Adipose tissue (tissue), 3 donors: ENCODE measurements at regions not wholly inside any gene's neighbourhood (a gene's known extent, or its start where the extent isn't known, plus 50 kb on each side); places are given as distances from the start of the nearest gene placed in this dataset.

Source experiments
- H3K27ac ChIP-seq: one replicate; pipeline ENCODE4 v1.5.1; 2013; ENCODE audit warnings: low read depth, low read length
- WGBS, 3 donors: extraction: QIAGEN DNeasy Blood & Tissue Kit; methylation state at CpG; one replicate each; pipeline ENCODE4 v1.1.7; 2013; 5-methylcytosine and 5-hydroxymethylcytosine counted together
- donor health status: healthy with polysubstance abuse.
- donor health status: Bipolar disorder and iron deficiency.
- donor health status: healthy.

GRCh38 chr2:64296695-64297346 lies 152.6 kb upstream of the PELI1 start:
- WGBS, 3 donors: 72 to 93% (median 90%) methylated on average over 8 of the region's 8 CpGs
- H3K27ac ChIP-seq: no peak overlapping the region

- 72 to 86% (median 74%) methylated on average over 2 of the region's 2 CpGs for WGBS, 3 donors
- no peak overlapping the region for H3K27ac ChIP-seq
These were observed 153.9 kb upstream of the PELI1 start for GRCh38 chr2:64298161-64298560.

DNA sequence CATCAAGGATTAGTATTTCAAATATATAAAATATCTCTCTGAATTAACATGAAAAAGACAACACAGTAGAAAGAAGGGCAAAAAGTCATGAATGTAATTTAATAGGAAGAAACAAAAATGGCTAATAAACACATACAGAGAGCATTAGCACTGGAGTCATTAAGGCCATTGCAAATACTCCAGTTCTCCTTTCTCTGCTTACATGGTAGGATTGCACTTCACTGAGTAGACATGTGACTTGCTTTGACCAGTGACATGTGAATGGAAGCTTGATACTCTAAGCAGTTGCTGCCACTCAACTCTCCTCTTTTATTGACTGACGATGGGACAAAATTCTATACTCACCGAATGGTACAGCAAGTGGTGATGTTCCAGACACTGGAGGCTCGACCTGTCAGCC lies 153.9 kb upstream of the LGALSL start:
- H3K27ac ChIP-seq: no peak overlapping the region
- 89 to 95% (median 92%) methylated on average over 3 of the region's 3 CpGs for WGBS, 3 donors

- 92 to 95% (median 94%) methylated on average over 5 of the region's 5 CpGs for WGBS, 3 donors
- H3K27ac ChIP-seq: no peak overlapping the region
These were observed 150.7 kb upstream of the LGALSL start for GRCh38 chr2:64303250-64303649.

- WGBS, 3 donors: 71 to 86% (median 81%) methylated on average over 5 of the region's 5 CpGs
These were observed 146.5 kb upstream of the LGALSL start for GRCh38 chr2:64307421-64307820.

GRCh38 chr2:64311191-64311910 lies 142.6 kb upstream of the LGALSL start:
- 94% methylated on average over 17 of the region's 17 CpGs for WGBS, 3 donors
- H3K27ac ChIP-seq: no peak overlapping the region

More at GRCh38 chr2:64307421-64307820, 146.5 kb upstream of the LGALSL start:
- no peak overlapping the region for H3K27ac ChIP-seq

DNA sequence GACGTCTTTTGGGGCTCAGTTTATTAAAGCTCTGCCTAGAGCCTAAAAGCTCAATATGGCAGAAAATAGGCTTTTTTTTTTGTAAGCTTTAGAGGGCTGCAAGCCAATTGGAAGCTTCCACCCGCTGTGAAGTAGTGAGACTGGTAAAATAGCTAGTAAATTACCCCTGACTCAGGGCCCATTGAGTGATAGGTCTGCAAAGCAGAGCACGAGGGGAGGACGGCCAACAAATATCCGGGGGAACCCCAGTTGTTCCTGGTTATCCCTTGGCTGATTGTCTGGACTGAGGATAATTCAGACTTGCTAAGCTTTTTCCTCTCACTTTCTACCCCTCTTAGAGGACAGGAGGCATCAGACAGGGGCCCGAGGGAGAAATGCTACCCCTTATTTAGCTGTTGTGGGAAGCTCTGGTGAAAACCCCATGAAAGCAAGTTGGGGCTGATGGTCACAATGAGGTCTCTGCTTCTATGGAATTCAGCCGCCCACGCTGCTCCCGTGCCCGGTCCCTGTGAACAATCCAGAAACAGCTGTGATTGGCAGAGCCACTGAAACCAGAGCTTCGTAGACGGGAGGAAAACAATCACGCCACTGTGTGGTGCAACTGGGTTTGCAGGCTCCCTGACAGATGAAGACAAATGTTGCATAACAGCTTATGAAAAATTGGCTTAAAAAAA lies 141.9 kb upstream of the LGALSL start:
- 33 to 42% (median 33%) methylated on average over 13 of the region's 13 CpGs for WGBS, 3 donors
- no peak overlapping the region for H3K27ac ChIP-seq

- 57 to 67% (median 62%) methylated on average over 13 of the region's 13 CpGs for WGBS, 3 donors
- no peak overlapping the region for H3K27ac ChIP-seq
These were observed 141.2 kb upstream of the LGALSL start for GRCh38 chr2:64312622-64313397.

- 46 to 51% (median 47%) methylated on average over 3 of the region's 3 CpGs for WGBS, 3 donors
- H3K27ac ChIP-seq: no peak overlapping the region
These were observed 140.6 kb upstream of the LGALSL start for GRCh38 chr2:64313398-64313723.

GRCh38 chr2:64315291-64315960 lies 138.5 kb upstream of the LGALSL start:
- 69 to 78% (median 71%) methylated on average over 6 of the region's 6 CpGs for WGBS, 3 donors
- no peak overlapping the region for H3K27ac ChIP-seq

DNA sequence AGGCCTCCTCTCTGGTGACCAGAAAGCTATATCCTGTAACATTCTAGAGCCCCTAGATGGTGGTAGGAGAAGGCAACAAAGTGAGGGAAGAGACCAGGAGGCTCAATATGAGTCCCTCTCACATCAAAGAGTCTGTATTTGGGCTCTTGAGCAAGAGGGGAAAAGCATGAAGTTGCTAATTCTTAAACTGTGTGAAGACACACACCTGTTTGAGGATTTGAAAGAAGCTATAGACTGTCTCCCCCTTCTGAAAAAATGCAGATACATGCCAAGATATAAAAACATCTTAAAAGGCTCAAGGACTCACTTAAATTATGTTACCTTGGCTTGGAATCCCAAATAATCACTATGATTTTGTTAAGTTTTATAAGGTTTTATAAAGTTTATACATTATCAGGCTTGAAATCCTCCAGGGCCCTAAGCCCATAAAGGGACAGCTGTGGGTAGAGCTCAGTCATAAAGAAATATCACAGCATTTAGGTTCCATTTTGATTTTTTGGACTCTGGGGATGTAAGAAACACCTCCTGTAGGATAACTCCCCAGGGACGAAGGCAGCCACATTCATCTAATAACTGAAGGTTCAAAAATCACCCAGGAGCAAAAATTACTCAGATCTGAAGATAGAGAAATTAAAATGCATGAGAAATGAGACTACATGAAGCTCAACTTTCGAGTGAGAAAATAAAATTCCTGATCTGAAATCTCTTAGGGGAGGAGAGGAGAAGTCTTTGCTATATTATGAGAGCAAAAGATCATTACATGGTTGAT lies 136.1 kb upstream of the LGALSL start:
- no peak overlapping the region for H3K27ac ChIP-seq
- 79 to 90% (median 90%) methylated on average over 2 of the region's 2 CpGs for WGBS, 3 donors

- no peak overlapping the region for H3K27ac ChIP-seq
- WGBS, 3 donors: 51 to 80% (median 69%) methylated on average over 1 of the region's 1 CpG
These were observed 135.6 kb upstream of the LGALSL start for GRCh38 chr2:64318476-64318748.

GRCh38 chr2:64319896-64320295 lies 134.1 kb upstream of the LGALSL start:
- 70 to 95% (median 93%) methylated on average over 3 of the region's 3 CpGs for WGBS, 3 donors
- H3K27ac ChIP-seq: no peak overlapping the region

- 81 to 88% (median 84%) methylated on average over 5 of the region's 5 CpGs for WGBS, 3 donors
These were observed 131.5 kb upstream of the LGALSL start for GRCh38 chr2:64322433-64322832.

GRCh38 chr2:64323197-64323596 lies 130.8 kb upstream of the LGALSL start:
- no peak overlapping the region for H3K27ac ChIP-seq
- WGBS, 3 donors: 48 to 76% (median 63%) methylated on average over 5 of the region's 5 CpGs

More at GRCh38 chr2:64322433-64322832, 131.5 kb upstream of the LGALSL start:
- H3K27ac ChIP-seq: no peak overlapping the region

DNA sequence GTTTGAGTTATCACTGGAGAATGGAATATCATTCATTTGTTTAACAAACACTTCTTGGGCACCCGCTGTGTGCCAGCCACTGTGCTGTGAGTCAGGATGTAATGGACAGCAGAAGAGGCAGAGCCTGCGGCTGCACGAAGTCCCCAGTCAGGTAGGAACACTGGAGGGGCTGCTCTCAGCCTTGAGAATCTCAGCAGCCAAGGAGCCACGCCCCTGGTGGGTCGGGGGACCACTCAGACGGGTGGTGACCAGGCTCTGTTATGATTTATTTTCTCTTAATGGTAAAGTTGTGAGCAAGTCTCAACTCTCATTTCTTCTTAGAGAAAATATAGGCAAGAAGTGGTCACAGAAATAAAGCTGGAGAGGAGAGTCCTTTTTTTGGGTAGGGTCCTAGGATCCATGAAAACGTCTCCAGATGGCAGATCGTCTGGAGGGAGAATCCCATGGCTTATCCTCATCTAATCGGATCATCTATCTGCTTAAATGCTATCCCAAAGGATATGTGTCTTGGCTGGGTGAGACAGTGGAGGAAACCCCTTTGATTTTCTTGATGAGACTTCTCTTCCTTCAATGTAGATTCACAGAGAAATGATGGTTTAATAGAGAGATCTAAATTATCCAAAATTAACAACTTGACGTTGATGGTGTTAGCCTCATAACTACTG lies 129.1 kb upstream of the LGALSL start:
- H3K27ac ChIP-seq: no peak overlapping the region
- WGBS, 3 donors: 80 to 92% (median 91%) methylated on average over 10 of the region's 10 CpGs

GRCh38 chr2:64325477-64325851 lies 128.5 kb upstream of the LGALSL start:
- no peak overlapping the region for H3K27ac ChIP-seq
